ENCODE measurements at regions not wholly inside any gene's neighbourhood (a gene's known extent, or its start where the extent isn't known, plus 50 kb on each side); places are given as distances from the start of the nearest gene placed in this dataset.

DNA sequence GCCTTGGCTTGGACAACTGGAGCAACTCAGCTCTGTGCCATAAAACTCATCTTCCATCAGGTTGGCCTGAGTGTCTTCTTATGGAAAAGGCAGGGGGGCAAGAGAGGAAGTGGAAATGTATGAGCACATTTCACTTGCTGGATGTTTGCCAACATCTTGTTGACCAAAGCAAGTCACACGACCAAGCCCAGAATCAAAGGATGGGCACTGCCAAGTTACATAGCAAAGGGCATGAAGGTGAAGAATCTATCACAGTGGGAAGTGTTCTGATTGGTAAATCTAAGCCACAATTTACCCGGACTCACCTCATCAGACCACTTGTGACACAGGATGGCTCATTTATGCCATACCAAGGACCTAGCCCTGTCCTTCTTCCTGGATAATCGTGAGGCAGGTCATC is 310.5 kb upstream of the IRX5 start:
- DNase-seq: no peak

DNA sequence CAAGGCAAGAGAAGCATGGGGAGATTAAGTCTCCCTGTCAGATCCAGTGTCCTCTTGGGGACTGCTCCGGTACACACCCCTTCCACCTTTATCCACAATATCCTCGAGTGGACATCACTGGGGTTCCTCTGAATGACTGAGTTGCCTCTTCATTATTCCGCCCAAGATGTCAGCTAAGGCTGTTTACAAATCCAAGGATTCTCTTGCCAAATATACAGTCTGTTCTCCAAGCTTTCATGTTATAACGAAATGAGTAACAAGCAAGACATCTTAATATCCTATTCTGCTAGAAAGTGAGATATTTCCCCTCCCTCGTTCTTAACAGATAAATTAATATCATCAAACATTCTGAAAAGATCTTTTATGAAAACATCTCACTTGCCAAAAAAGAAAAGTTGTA is 314.1 kb upstream of the IRX5 start:
- DNase-seq: no peak

- DNase-seq: no peak
These were observed 319.0 kb upstream of the IRX3 start for GRCh38 chr16:54605536-54606066.

DNA sequence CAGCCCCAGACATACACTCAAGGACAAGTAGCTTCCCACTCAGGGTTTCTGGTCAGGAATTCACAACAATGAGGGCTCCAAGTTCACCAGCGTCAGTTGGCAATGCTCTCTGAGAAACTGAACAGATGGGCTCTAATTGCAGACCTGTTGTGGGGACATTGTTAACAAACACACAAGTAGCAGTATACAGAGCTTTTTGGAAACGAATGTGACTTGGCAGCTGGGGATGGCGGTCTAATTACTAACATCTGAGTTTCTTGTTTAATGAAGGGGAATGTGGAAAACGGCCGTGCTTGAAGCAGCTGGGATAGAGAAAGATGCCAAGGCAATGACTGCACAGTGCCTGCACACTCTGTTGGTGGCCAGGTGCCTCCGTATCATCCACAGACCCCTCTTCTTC is 316.1 kb upstream of the IRX3 start:
- peak; percentile 88 for DNase-seq

DNA sequence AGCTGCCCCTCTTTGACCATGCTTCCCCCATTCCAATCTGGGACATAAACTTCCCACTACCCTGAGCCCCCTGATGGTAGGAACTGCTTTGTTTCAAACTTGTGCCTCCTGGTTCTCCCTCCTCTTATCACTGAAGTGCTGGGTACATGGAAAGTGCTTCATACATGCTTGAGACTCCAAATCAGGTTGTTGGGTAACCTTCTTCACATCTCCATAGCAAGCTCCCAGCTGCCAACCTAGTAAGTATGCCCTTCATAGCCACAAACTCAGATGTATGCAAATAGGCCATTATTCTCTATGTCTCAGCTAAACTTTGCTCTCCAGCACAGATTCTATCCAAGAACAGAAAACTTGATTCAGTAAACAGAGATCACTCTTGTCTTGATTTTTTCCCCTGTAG is 310.6 kb upstream of the IRX3 start:
- no peak for DNase-seq

GRCh38 chr16:54595621-54596020 is 309.0 kb upstream of the IRX3 start:
- peak; percentile 68 for DNase-seq

GRCh38 chr16:54594601-54595391 is 308.2 kb upstream of the IRX3 start:
- peak; percentile 50 for DNase-seq

- no peak for DNase-seq
These were observed 305.2 kb upstream of the IRX3 start for GRCh38 chr16:54591816-54592246.

- no peak for DNase-seq
These were observed 304.2 kb upstream of the IRX3 start for GRCh38 chr16:54590836-54591235.

DNA sequence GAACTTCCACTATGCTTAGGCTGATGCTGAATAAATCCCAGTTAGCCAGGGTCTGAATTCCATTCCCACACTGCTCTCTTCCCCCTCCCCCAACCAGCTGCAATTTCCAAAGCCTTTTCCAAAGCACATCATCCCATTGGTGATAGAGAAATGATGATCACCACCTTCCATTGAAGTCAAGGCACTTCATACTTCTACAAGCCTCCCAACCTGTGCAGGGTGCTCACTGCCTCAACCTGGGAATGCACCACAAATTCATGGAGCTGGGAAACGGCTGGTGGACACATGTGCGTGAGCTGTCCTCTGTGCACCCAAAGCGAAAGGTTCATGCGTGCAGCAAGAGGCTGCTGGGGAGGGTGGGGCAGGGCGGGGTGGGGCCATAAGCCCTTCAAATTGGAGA is 302.7 kb upstream of the IRX3 start:
- no peak for DNase-seq

DNA sequence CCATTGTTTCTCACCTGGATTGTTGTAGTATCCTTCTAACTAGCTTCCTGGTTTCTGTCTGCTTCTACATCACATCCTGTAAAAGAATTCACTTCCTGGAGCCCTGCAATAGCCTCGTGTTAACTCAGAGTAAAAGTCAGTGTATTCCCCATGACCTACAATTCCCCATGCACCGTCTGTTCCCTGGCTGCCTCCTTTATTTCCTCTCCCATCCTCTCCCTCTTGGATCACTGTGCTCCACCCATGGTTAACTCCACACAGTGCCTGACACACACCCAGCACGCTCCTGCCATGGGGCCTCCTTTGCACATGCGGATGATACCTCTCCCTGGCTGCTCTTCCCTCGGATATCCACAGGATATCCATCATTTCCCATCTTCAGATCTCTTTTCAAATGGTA is 301.4 kb upstream of the IRX3 start:
- no peak for DNase-seq

DNA sequence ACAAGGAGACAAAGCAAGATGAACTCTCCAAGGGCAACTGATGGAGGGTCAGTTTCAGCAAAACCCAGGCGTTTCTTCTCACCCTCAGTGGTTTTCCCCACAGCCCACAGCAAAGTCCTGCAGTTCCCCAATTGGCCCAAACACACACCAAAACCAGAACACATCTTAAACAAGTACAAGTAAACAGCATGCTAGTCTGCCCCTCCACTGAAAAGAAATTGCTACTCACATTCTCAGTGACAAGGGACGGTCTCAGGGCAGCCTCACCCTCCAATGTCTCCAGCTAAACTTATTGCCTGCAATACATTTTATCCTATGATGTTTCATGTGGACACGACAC is 300.6 kb upstream of the IRX3 start:
- no peak for DNase-seq

DNA sequence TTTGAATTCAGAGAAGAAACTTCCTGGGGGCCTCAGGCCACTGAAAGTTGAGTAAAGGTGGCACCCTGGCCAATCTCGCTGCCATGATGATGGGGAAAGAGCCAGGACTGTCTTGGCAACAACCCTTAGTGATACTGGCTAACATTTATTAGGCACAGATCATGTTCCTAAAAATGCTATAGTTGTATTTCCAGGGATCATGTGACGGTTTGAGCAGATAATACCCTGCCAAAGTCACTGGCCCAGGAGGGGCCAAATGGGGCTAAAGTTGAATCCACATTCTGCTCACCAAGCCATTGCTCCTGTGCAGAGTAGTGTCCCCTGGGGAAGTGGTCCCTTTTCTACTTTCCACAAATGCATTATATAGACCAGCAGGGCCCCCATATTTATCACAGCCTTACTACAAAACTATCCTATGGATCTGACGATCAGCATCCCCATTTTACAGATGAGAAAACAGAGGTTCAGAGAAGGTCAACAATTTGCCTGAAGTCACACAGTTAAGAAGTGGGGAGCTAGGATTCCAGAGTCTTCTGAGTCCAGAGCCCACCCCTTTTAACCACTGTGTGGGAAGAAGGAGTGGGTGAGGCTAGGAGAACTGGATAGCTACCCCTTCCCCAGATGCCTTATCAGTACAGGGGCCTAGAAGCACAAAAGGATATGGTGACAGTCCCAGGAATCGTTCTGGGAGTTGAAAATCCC is 300.0 kb upstream of the IRX3 start:
- no peak for DNase-seq

GRCh38 chr16:54585998-54586340 is 299.4 kb upstream of the IRX3 start:
- DNase-seq: peak; percentile 87

GRCh38 chr16:54585094-54585997 is 298.8 kb upstream of the IRX3 start:
- peak; percentile 76 for DNase-seq

GRCh38 chr16:54584121-54584520 is 297.5 kb upstream of the IRX3 start:
- no peak for DNase-seq

DNA sequence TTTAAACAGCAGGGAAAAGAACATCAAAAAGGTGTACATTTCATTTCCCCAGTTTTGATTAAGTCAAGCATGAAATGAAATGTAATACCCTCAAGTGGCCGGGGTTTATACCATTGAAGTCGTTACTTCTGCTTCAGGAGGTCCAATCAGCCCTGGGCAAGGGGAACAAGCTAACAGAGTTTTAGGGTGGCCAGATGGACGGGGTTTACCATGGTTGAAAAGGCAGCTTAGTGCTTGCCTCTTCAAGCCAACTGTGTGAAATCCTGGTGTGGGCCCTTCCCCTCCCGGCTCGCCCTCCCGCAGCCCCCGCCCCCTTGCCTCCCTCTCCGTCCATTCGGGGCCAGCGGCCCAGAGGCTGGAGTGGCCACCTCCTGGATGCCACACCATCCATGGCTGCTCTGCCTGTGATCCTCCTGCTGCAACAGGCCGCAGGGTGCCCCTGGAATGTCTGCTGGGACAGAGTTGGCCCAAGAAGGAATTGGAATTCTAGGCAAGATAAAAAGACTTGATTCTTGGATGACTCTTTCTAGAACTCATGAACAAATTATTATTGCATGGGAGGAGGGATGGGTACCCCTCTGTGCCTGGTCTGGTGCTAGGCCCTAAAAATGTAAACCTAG is 296.2 kb upstream of the IRX3 start:
- peak; percentile 86 for DNase-seq

GRCh38 chr16:54579106-54579728 is 292.6 kb upstream of the IRX3 start:
- DNase-seq: no peak

- DNase-seq: peak; percentile 44
These were observed 291.1 kb upstream of the IRX3 start for GRCh38 chr16:54577651-54578128.

DNA sequence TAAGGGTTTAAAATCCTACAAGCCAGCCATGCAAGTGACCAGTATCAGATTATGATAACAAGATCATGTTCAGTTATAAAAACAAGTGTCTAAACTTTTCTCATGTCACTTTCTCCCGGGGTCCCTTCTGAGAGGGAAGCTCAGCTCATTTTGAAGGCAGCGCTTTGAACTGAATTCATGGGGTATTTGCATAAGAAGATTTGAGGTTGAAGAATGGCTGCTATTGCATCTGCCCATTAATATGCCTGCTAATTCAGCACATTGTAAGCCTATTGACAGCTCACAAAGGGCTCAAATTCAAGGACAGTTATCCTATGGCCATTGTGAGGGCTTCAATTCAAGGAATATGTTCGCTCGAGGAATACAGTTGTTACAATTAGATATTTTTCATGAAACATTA is 290.2 kb upstream of the IRX3 start:
- DNase-seq: peak; percentile 25

- no peak for DNase-seq
These were observed 282.6 kb upstream of the IRX3 start for GRCh38 chr16:54568906-54569807.
